UCSD-AML1 (cell line): ENCODE measurements at regions not wholly inside any gene's neighbourhood (a gene's known extent, or its start where the extent isn't known, plus 50 kb on each side); places are given as distances from the start of the nearest gene placed in this dataset.
"Not testable (repeated sequence)": the region's sequence is repeated elsewhere in the genome, so short reads cannot be mapped to it uniquely, and the experiment has no call there.

Source experiments
- DNase-seq: peaks from one replicate; lab custom pipeline; 2025; ENCODE audit not compliant: unreplicated experiment; lab: John Stamatoyannopoulos, UW

GRCh38 chr7:39758234-39758970 lies 135.0 kb downstream of the RALA start:
- no peak for DNase-seq

- DNase-seq = no peak
Measured at GRCh38 chr7:39761449-39761848, 138.1 kb downstream of the RALA start.

- not testable (repeated sequence) for DNase-seq
Measured at GRCh38 chr7:39762466-39762865, 139.1 kb downstream of the RALA start.

GRCh38 chr7:39762881-39763280 lies 139.5 kb downstream of the RALA start:
- DNase-seq = not testable (repeated sequence)

- not testable (repeated sequence) for DNase-seq
Measured at GRCh38 chr7:39765833-39766232, 142.5 kb downstream of the RALA start.

GRCh38 chr7:39768439-39768838 lies 145.1 kb downstream of the RALA start:
- not testable (repeated sequence) for DNase-seq

- DNase-seq = not testable (repeated sequence)
Measured at GRCh38 chr7:39774341-39774851, 151.0 kb downstream of the RALA start.

GRCh38 chr7:39781557-39781956 lies 158.2 kb downstream of the RALA start:
- DNase-seq = not testable (repeated sequence)

GRCh38 chr7:39786440-39786839 lies 163.1 kb downstream of the RALA start:
- not testable (repeated sequence) for DNase-seq

- DNase-seq = not testable (repeated sequence)
Measured at GRCh38 chr7:39791035-39791434, 159.0 kb upstream of the CDK13 start.

GRCh38 chr7:39791911-39792310 lies 158.1 kb upstream of the CDK13 start:
- DNase-seq = not testable (repeated sequence)

- not testable (repeated sequence) for DNase-seq
Measured at GRCh38 chr7:39793026-39793425, 157.0 kb upstream of the CDK13 start.

GRCh38 chr7:39793851-39794250 lies 156.2 kb upstream of the CDK13 start:
- not testable (repeated sequence) for DNase-seq

GRCh38 chr7:39796947-39797346 lies 153.1 kb upstream of the CDK13 start:
- not testable (repeated sequence) for DNase-seq

GRCh38 chr7:39798077-39798476 lies 152.0 kb upstream of the CDK13 start:
- not testable (repeated sequence) for DNase-seq

GRCh38 chr7:39808796-39809481 lies 141.1 kb upstream of the CDK13 start:
- peak; percentile 13 for DNase-seq

- DNase-seq = peak; percentile 16
Measured at GRCh38 chr7:39810204-39810642, 139.8 kb upstream of the CDK13 start.

GRCh38 chr7:39810710-39811109 lies 139.3 kb upstream of the CDK13 start:
- no peak for DNase-seq

GRCh38 chr7:39811161-39811614 lies 138.9 kb upstream of the CDK13 start:
- DNase-seq = peak; percentile 50

- DNase-seq = no peak
Measured at GRCh38 chr7:39816462-39817060, 133.5 kb upstream of the CDK13 start.

- DNase-seq = no peak
Measured at GRCh38 chr7:39819514-39819913, 130.5 kb upstream of the CDK13 start.
